Panc1 (cell line): ENCODE measurements at regions not wholly inside any gene's neighbourhood (a gene's known extent, or its start where the extent isn't known, plus 50 kb on each side); places are given as distances from the start of the nearest gene placed in this dataset.

Experiments used
- CTCF ChIP-seq: fragments of 450-650 bp; IDR thresholded peaks from 2 replicates; pipeline ENCODE4 v1.5.1; 2017; ENCODE audit warnings: mild to moderate bottlenecking
- REST ChIP-seq, 2 experiments: IDR thresholded peaks; 2 replicates each; pipeline ENCODE4 v1.6.1; 2011 to 2012; ENCODE audit warnings: low read depth in 2 of 2, control low read depth in 1 of 2, low read length in 1 of 2, mild to moderate bottlenecking in 1 of 2, moderate library complexity in 1 of 2; ENCODE audit not compliant: insufficient read depth in 1 of 2
- TCF7L2 ChIP-seq: IDR thresholded peaks from 2 replicates; pipeline ENCODE4 v1.6.1; 2011; ENCODE audit warnings: mild to moderate bottlenecking, low read depth, low read length, inconsistent platforms

- TF ChIP-seq CTCF (peak; percentile 72), REST (IDR thresholded peaks at IDR 0.05; ENCODE audit: insufficient read depth in 1 of 2, low read depth in 2 of 2, low read length in 1 of 2) (no peak), TCF7L2 (no peak)
Measured at GRCh38 chr17:34443619-34444469, 80.8 kb upstream of the CCL1 start.
